DMS 273 (cell line): ENCODE measurements at regions not wholly inside any gene's neighbourhood (a gene's known extent, or its start where the extent isn't known, plus 50 kb on each side); places are given as distances from the start of the nearest gene placed in this dataset.

Experiments used
- DNase-seq: peaks from one replicate; lab custom pipeline; 2025; ENCODE audit not compliant: unreplicated experiment; lab: John Stamatoyannopoulos, UW

DNA sequence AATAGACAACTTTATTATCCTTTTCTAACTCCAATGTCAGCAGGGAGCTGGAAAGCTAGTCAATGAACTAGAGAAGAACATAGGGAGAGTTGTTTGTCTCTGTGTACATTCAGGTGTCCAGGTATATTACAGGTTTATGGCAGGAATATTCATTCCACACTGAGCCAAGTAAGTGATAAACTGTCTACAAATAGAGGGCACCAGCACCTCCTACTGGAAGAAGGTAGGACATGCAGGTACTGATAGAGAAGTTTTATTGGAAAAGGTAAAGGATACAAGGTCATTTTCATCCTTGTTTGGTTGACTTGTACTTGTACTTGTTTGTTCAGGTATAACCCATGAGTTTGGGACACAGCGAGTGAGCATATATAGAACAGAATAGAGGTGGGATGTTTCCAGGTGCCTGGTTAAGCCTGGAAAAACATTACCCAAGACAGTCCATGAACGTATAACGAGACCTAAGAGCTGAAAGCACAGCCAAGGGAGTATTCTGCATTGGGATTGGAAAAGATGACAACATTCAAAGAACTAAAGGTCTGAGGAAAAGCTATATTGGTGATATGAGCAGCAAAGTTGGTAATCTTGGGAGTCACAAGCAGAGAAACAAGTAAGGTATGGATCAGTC, 61.4 kb upstream of the PPP1R3C start:
- peak; percentile 65 for DNase-seq

DNA sequence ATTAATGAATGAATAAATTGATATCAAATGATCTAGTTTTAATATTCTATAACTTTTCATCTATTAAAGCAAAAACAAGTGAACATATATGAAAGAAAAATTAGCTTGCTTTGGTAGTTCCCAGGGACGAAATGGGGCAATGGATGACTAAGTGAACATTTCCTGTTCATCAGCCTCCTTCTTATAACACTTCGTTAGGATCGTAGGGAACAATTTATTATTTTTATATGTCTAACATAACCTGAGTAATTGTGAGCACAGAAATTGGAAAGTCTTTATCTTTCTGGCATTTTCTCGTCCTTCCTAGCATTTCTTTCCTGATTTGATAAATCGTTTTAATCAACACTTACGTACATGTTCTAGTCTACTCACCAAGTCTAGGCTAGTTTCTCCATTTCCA, 59.1 kb upstream of the PPP1R3C start:
- no peak for DNase-seq

DNA sequence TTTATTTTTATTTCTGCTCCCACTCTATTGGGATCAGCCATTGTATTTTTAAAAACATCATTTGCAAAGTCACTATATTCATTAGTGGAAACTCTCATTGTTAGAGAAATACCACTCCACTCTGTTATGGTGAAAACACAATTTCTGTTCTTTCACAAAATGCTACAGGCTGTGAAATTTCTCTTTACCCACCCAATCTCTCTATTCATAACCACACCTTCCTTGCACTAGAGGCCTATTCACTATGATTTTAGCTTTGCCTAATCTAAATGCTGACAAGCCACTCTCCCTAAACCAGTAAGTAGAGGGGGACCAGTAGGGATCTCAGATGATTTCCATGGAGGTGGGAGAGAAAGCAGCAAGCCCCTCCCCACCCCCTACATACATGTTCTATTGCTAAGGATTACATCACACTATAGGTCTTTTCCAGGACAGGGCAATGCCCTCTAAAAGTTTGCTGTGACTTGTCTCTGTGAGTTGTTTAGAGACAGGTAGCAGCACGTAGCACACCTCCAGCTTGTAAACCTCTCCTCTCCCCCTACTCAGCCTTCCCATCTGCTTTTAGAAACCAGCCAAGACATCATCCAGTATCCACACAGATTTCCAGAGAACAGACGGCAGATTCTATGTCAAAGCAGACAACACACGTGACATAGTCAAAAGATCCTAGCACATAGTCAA, 58.3 kb upstream of the PPP1R3C start:
- no peak for DNase-seq

DNA sequence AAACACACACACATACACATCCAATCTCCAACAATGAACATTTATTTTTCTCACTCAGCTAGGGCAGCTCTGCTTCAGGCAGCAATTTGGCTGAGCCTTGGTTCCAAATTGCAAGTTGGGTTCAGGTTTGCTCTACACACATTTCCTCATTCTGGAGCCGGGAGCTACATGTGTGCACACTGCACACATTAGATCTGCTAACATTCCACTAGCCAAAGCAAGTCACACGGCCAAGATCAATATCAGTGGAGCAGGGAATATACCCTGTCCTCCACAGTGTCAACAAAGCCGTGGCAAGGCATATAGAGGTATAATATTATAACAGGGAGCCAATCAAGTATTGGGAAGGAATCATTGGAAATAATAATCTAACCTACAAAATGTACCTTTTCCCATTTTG, 57.5 kb upstream of the PPP1R3C start:
- no peak for DNase-seq

DNA sequence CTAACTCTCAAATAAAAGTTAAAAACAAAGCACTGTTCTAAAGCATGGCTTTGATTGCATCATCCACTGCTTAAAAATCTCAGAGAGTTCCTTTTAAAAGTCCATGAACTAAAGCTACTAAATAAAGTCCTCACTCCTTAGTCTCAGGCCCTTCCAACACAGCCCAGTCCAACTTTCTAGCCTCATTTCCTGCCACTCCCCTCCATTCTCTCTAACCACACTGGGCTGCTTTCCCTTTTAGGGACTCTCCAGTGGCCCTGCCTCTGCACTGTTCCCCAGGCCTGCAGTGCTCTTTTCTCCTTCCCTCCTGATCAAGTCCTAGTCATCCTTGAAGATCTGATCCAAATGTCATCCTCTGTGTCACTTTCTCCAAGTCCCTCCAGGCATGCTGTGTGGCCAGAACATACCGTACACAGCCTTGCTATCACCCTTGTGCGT, 56.9 kb upstream of the PPP1R3C start:
- no peak for DNase-seq

DNA sequence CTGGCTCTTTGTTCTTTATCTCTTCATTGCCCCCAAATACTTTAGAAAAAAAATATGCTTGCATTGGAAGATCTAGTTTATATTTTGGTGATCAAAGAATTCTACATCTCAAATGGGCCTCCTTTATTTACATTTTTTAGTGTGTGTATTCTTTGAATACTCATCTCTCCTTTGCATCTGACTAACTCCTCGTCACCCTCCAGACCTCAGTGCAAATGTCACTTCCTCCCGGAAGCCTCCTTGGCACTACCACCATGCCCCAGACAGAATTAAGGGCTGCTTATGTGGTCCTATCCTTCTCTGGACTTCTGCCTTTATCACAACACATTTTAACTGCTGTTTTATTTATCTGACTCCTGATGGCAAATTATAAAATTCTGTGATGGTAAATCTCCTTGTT, 52.0 kb upstream of the PPP1R3C start:
- DNase-seq = no peak

DNA sequence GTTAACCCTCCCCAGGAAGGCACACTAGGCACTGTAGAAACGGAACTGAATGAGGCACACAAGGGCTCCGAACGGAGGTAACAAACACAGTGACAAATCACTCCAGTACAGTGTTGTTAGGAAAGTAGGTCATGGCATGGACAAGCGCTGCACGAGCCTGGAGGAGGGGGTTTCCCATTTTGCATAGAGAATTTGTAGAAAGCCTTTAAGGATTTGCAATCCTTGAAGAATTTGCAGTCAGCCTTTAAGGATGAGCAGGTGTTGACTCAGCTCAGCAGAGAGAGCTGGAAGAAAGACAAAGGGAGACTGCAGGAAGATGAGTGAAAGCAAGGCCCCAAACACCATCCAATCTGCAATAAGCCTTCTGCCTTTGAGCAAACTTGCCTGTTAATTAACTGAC, 51.1 kb upstream of the PPP1R3C start:
- no peak for DNase-seq

DNA sequence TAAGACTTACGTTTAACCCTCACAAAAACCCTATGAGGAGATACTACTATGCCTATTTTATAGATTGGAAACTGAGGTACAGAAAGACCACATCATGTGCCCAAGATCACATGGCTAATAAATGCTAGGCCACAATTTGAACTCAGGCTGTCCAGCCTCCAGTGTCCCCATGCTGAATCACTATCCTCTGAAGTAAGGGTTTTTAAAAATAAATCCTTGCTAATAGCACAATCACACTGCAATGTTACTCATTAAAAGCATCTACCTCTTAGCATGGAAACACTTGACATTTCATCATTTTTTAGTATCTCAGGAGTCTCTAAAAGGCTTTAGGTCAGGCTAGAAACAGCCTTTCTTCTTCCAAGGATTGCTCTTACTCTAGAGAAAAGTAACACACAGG, 50.0 kb upstream of the PPP1R3C start:
- no peak for DNase-seq
